Parathyroid adenoma (tissue), 2 donors: ENCODE measurements at regions not wholly inside any gene's neighbourhood (a gene's known extent, or its start where the extent isn't known, plus 50 kb on each side); places are given as distances from the start of the nearest gene placed in this dataset.

ENCODE experiments used
- H2AFZ ChIP-seq: fragments of 300-600 bp; sonication (generic); one replicate; pipeline ENCODE4 v1.7.0; 2017; ENCODE audit warnings: antibody characterized with exemption, mild to moderate bottlenecking
- H3K27ac ChIP-seq: fragments of 300-600 bp; sonication (generic); one replicate; pipeline ENCODE4 v1.7.0; 2017
- H3K27me3 ChIP-seq: fragments of 300-600 bp; sonication (generic); one replicate; pipeline ENCODE4 v1.7.0; 2017; ENCODE audit warnings: low read length; ENCODE audit not compliant: control insufficient read depth, insufficient read depth
- H3K36me3 ChIP-seq: fragments of 300-600 bp; sonication (generic); one replicate; pipeline ENCODE4 v1.7.0; 2017; ENCODE audit warnings: low read length; ENCODE audit not compliant: control insufficient read depth, insufficient read depth
- H3K4me1 ChIP-seq: fragments of 300-600 bp; sonication (generic); one replicate; pipeline ENCODE4 v1.7.0; 2017; ENCODE audit warnings: control low read depth
- H3K4me2 ChIP-seq: fragments of 300-600 bp; sonication (generic); one replicate; pipeline ENCODE4 v1.7.0; 2017; ENCODE audit warnings: low read length
- H3K4me3 ChIP-seq: fragments of 300-600 bp; sonication (generic); one replicate; pipeline ENCODE4 v1.7.0; 2017; ENCODE audit warnings: low read depth, low read length
- H3K79me2 ChIP-seq: fragments of 300-600 bp; sonication (generic); one replicate; pipeline ENCODE4 v1.7.0; 2017; ENCODE audit warnings: control low read depth
- H3K9ac ChIP-seq: fragments of 300-600 bp; sonication (generic); one replicate; pipeline ENCODE4 v1.7.0; 2017; ENCODE audit warnings: mild to moderate bottlenecking
- H3K9me3 ChIP-seq: fragments of 300-600 bp; sonication (generic); one replicate; pipeline ENCODE4 v1.7.0; 2017; ENCODE audit warnings: low read length; ENCODE audit not compliant: control insufficient read depth
- CTCF ChIP-seq: fragments of 300-600 bp; sonication (generic); IDR thresholded peaks from one replicate; pipeline ENCODE4 v1.7.0; 2017; ENCODE audit warnings: antibody characterized with exemption, mild to moderate bottlenecking
- donor health status: primary hyperparathyroidism.

DNA sequence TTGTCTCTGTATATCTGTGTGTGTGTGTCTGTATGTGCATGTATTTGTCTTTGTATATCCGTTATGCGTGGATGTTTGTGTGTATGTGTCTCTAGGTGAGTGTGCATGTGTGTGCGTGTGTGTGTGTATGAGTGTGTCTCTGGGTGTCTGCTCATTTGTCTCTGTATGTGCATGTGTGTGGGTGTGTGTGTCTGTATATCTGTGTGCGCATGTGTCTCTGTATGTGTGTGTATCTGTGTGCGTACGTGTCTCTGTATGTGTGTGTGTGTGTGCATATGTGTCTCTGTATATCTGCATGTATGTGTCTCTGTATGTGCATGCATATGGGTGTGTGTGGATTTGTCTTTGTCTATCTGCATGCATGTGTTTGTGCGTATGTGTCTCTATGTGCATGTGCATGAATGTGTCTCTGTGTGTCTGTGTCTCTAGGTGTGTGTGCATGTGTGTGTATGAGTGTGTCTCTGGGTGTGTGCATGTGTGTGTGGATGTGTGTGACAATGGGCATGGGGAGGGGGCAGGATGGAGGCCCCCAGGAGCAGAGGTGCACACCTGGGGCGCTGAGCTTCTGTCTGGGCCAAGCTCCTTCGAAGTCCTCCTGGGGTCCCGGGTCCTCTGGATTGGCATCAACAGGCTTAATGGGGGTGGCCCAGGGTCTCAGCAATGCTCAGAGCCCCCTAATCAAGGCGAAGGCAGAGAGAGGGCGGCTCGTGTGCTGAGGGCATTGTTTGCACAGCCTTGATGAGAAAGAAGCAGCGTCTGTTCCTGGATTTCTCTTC, 373.4 kb upstream of the IRX4 start:
- Histone ChIP-seq H3K4me1 (no peaks in the 10 kb centered on the region), H3K9ac (no peak overlapping the region), H3K4me2 (no peak overlapping the region), H2AFZ (no peak overlapping the region), H3K27me3 (no peaks in the 10 kb centered on the region), H3K27ac (no peak overlapping the region), H3K79me2 (no peaks in the 10 kb centered on the region), H3K36me3 (no peaks in the 10 kb centered on the region), H3K9me3 (no peaks in the 10 kb centered on the region), H3K4me3 (no peak overlapping the region)
- no peak for TF ChIP-seq CTCF

- Histone ChIP-seq H3K9me3 (no peaks in the 10 kb centered on the region), H3K79me2 (no peaks in the 10 kb centered on the region), H3K4me3 (no peak overlapping the region), H2AFZ (no peak overlapping the region), H3K4me2 (no peak overlapping the region), H3K9ac (no peak overlapping the region), H3K36me3 (no peaks in the 10 kb centered on the region), H3K27ac (no peak overlapping the region), H3K4me1 (no peaks in the 10 kb centered on the region), H3K27me3 (no peaks in the 10 kb centered on the region)
- TF ChIP-seq CTCF = no peak
These were observed 372.4 kb upstream of the IRX4 start for GRCh38 chr5:2254880-2255750.

GRCh38 chr5:2254406-2254805, 371.7 kb upstream of the IRX4 start:
- Histone ChIP-seq H3K4me1 (no peaks in the 10 kb centered on the region), H3K36me3 (no peaks in the 10 kb centered on the region), H3K27ac (no peak overlapping the region), H3K79me2 (no peaks in the 10 kb centered on the region), H3K4me3 (no peak overlapping the region), H3K4me2 (no peak overlapping the region), H3K9ac (no peak overlapping the region), H2AFZ (no peak overlapping the region), H3K9me3 (no peaks in the 10 kb centered on the region), H3K27me3 (no peaks in the 10 kb centered on the region)
- TF ChIP-seq CTCF = no peak

DNA sequence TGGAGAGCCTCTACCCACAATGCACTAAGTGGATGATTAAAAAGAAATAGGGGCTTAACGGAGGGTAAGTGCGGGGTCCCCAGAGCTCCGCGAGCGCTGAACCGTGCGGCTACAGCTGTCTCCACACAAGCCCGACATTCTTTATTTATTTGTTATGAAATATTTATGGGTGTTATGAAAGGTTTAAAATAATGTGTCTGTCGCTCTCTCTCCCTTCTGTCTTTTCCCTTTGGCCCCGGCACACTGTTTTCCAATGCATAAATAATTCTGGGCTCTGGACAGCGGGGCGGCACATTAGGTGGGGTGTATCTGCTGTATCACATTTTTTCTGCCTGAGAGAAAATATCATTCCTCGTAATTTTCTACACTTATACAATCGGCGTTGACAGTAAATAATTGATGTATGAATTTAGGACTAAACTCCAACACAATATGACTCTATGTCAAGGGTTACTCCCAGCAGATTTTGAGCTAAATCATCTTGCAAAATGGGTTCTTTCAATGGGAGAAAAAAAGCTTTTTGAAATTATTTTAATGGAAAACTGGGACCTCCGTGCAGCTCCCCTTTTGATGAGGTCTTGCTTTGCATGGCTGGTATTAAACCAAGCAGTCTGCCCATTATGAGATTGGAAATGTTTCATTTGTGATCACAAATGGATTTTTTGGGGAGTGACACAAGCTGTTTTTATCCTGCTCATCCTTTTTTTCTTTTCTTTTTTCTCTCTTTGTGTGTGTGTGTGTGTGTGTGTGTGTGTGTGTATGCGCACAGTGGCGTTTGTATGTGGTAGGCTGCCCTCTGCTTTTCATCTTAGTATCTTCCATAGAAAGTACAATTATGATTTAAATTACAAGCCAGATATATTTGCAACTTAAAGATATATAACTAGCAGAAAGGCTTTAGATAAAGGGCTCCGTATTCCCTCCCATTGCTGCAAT, 370.6 kb upstream of the IRX4 start:
- no peak overlapping the region for H2AFZ ChIP-seq
- no peaks in the 10 kb centered on the region for H3K9me3 ChIP-seq
- no peak overlapping the region for H3K4me2 ChIP-seq
- no peaks in the 10 kb centered on the region for H3K36me3 ChIP-seq
- H3K9ac ChIP-seq = no peak overlapping the region
- no peak overlapping the region for H3K27ac ChIP-seq
- no peaks in the 10 kb centered on the region for H3K79me2 ChIP-seq
- H3K4me1 ChIP-seq = no peaks in the 10 kb centered on the region
- no peak overlapping the region for H3K4me3 ChIP-seq
- TF ChIP-seq CTCF = no peak
- no peaks in the 10 kb centered on the region for H3K27me3 ChIP-seq
